Fibroblast of skin of right biceps (primary cell): ENCODE measurements at regions not wholly inside any gene's neighbourhood (a gene's known extent, or its start where the extent isn't known, plus 50 kb on each side); places are given as distances from the start of the nearest gene placed in this dataset.

Experiments
- DNase-seq: peaks from one replicate; pipeline ENCODE4 v3.0.0-alpha.2; 2013

GRCh38 chr14:65794674-65795279, 382.2 kb downstream of the FUT8 start:
- DNase-seq, result no peak

- DNase-seq, result no peak
Observed at GRCh38 chr14:65798216-65798615, 385.7 kb downstream of the FUT8 start.

GRCh38 chr14:65800694-65801093, 388.2 kb downstream of the FUT8 start:
- no peak for DNase-seq

- no peak for DNase-seq
Observed at GRCh38 chr14:65802196-65802595, 389.7 kb downstream of the FUT8 start.

GRCh38 chr14:65803885-65804284, 391.4 kb downstream of the FUT8 start:
- DNase-seq, result no peak

GRCh38 chr14:65804439-65805112, 392.0 kb downstream of the FUT8 start:
- DNase-seq, result no peak

- no peak for DNase-seq
Observed at GRCh38 chr14:65805113-65805473, 392.6 kb downstream of the FUT8 start.

- DNase-seq, result no peak
Observed at GRCh38 chr14:65808390-65808789, 395.9 kb downstream of the FUT8 start.

- no peak for DNase-seq
Observed at GRCh38 chr14:65810322-65810721, 397.8 kb downstream of the FUT8 start.

GRCh38 chr14:65813760-65814384, 401.3 kb downstream of the FUT8 start:
- DNase-seq, result no peak

GRCh38 chr14:65815127-65815526, 402.6 kb downstream of the FUT8 start:
- no peak for DNase-seq

- DNase-seq, result no peak
Observed at GRCh38 chr14:65817011-65817410, 404.5 kb downstream of the FUT8 start.

GRCh38 chr14:65819569-65819968, 407.0 kb downstream of the FUT8 start:
- DNase-seq, result no peak

GRCh38 chr14:65821224-65821753, 408.8 kb downstream of the FUT8 start:
- DNase-seq, result no peak

- peak; percentile 58 for DNase-seq
Observed at GRCh38 chr14:65824285-65824977, 411.9 kb downstream of the FUT8 start.

GRCh38 chr14:65824978-65825299, 412.4 kb downstream of the FUT8 start:
- no peak for DNase-seq

GRCh38 chr14:65826946-65827345, 414.4 kb downstream of the FUT8 start:
- DNase-seq, result no peak

- DNase-seq, result no peak
Observed at GRCh38 chr14:65827520-65827919, 415.0 kb downstream of the FUT8 start.

GRCh38 chr14:65828396-65828795, 415.9 kb downstream of the FUT8 start:
- DNase-seq, result no peak

GRCh38 chr14:65832431-65833266, 420.1 kb downstream of the FUT8 start:
- DNase-seq, result peak; percentile 14

- DNase-seq, result no peak
Observed at GRCh38 chr14:65833267-65833880, 420.8 kb downstream of the FUT8 start.

- no peak for DNase-seq
Observed at GRCh38 chr14:65834051-65834450, 421.5 kb downstream of the FUT8 start.
